Keratinocyte (primary cell): ENCODE measurements at regions not wholly inside any gene's neighbourhood (a gene's known extent, or its start where the extent isn't known, plus 50 kb on each side); places are given as distances from the start of the nearest gene placed in this dataset.

Source experiments
- DNase-seq: peaks from one replicate; pipeline ENCODE4 v3.0.0-alpha.2; 2011; ENCODE audit warnings: low read depth, missing footprints, low spot score
- FAIRE-seq: peaks from 2 replicates; lab custom pipeline; 2011; peaks lifted over from hg19 to GRCh38; lab: Jason Lieb, UNC
- H2AFZ ChIP-seq: 2 replicates; pipeline ENCODE4 v1.6.0; 2012; ENCODE audit warnings: low read length, control low read depth, inconsistent platforms; ENCODE audit not compliant: control insufficient read depth
- H3K27ac ChIP-seq: 2 replicates; pipeline ENCODE4 v1.5.1; 2011; ENCODE audit warnings: low read length; ENCODE audit not compliant: control insufficient read depth, insufficient read depth
- H3K27me3 ChIP-seq: 3 replicates; pipeline ENCODE4 v1.6.0; 2011; ENCODE audit warnings: low read length; ENCODE audit not compliant: control insufficient read depth, insufficient read depth; ENCODE audit errors: extremely low read depth
- H3K36me3 ChIP-seq, 2 experiments: 2 replicates in 1 of 2; 3 replicates in 1 of 2; pipeline ENCODE4 v1.5.1; 2011; ENCODE audit warnings: low read length in 2 of 2, mild to moderate bottlenecking in 1 of 2; ENCODE audit not compliant: control insufficient read depth in 2 of 2, insufficient read depth in 2 of 2; ENCODE audit errors: extremely low read depth in 1 of 2
- H3K4me1 ChIP-seq: 3 replicates; pipeline ENCODE4 v1.5.1; 2011; ENCODE audit warnings: low read length; ENCODE audit not compliant: control insufficient read depth, insufficient read depth; ENCODE audit errors: extremely low read depth
- H3K4me2 ChIP-seq: 3 replicates; pipeline ENCODE4 v1.6.0; 2011; ENCODE audit warnings: low read depth, low read length; ENCODE audit not compliant: control insufficient read depth, insufficient read depth; ENCODE audit errors: extremely low read depth
- H3K4me3 ChIP-seq, 3 experiments: fragments of 200-600 bp in 1 of 3; sonication (generic) in 1 of 3; 2 replicates in 2 of 3; 3 replicates in 1 of 3; pipeline ENCODE4 v1.5.1; 2011 to 2016; ENCODE audit warnings: low read length in 3 of 3, mild to moderate bottlenecking in 3 of 3, control low read depth in 2 of 3, inconsistent platforms in 1 of 3, low read depth in 1 of 3, mixed read lengths in 1 of 3, mixed run types in 1 of 3, moderate library complexity in 1 of 3; ENCODE audit not compliant: control insufficient read depth in 2 of 3, insufficient read depth in 2 of 3; ENCODE audit errors: extremely low read depth in 1 of 3
- H3K79me2 ChIP-seq: 2 replicates; pipeline ENCODE4 v1.6.0; 2012; ENCODE audit warnings: low read length; ENCODE audit not compliant: control insufficient read depth, insufficient read depth
- H3K9ac ChIP-seq: 3 replicates; pipeline ENCODE4 v1.6.0; 2011; ENCODE audit warnings: low read length; ENCODE audit not compliant: control insufficient read depth, insufficient read depth; ENCODE audit errors: extremely low read depth
- H3K9me1 ChIP-seq: 3 replicates; pipeline ENCODE4 v1.6.0; 2011; ENCODE audit warnings: low read length; ENCODE audit not compliant: control insufficient read depth, insufficient read depth; ENCODE audit errors: extremely low read depth
- H3K9me3 ChIP-seq: 2 replicates; pipeline ENCODE4 v1.5.1; 2012; ENCODE audit warnings: low read depth, low read length; ENCODE audit not compliant: control insufficient read depth
- H4K20me1 ChIP-seq: 3 replicates; pipeline ENCODE4 v1.6.0; 2011; ENCODE audit warnings: low read length; ENCODE audit not compliant: control insufficient read depth, insufficient read depth; ENCODE audit errors: extremely low read depth
- EZH2 ChIP-seq: IDR thresholded peaks from one replicate; pipeline ENCODE4 v1.6.1; 2012; ENCODE audit warnings: inconsistent platforms, mild to moderate bottlenecking, low read length, moderate library complexity
- dilution Hi-C: fragments of 300-500 bp; cut with MboI; formaldehyde crosslinking; loops from one replicate; pipeline ENCODE4 v1.7.0; 2020; ENCODE audit warnings: low sequenced_read_pairs; ENCODE audit not compliant: extremely low pct_ligation_motif_present
- TF ChIP-seq, protein P1 (sequence below), 3 experiments: IDR thresholded peaks in 1 of 3; conservative IDR thresholded peaks in 1 of 3; optimal IDR thresholded peaks in 1 of 3; 2 replicates in 2 of 3; 3 replicates in 1 of 3; pipeline versions ENCODE3 to v1.5.1; 2011; ENCODE audit warnings: low read length in 3 of 3, mild to moderate bottlenecking in 3 of 3, moderate library complexity in 2 of 3, control low read depth in 1 of 3, inconsistent platforms in 1 of 3; ENCODE audit not compliant: insufficient read depth in 2 of 3; ENCODE audit errors: extremely low read depth in 1 of 3

DNA sequence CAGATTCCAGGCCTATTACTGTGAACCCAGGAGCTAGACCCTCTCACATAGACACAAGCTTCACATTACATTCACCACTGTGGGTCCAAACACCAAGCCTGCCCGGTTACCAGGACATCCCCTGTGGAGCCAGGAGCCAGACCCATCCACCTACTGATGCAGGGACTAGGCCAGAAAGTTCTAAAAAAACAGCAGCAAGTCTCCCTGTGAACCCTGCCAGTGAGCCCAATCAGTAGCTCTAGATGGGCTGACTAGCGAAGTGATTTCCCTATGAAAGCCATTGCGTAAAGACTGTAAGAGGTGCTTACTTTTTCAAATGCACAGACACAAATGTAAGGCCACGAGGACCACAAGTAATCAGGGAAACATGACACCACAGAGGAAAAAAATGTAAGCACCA, 352.3 kb downstream of the TMEM161B start:
- H3K36me3 ChIP-seq = no peaks in the 10 kb centered on the region
- no peaks in the 10 kb centered on the region for H3K9me3 ChIP-seq
- TF ChIP-seq, protein P1, sequence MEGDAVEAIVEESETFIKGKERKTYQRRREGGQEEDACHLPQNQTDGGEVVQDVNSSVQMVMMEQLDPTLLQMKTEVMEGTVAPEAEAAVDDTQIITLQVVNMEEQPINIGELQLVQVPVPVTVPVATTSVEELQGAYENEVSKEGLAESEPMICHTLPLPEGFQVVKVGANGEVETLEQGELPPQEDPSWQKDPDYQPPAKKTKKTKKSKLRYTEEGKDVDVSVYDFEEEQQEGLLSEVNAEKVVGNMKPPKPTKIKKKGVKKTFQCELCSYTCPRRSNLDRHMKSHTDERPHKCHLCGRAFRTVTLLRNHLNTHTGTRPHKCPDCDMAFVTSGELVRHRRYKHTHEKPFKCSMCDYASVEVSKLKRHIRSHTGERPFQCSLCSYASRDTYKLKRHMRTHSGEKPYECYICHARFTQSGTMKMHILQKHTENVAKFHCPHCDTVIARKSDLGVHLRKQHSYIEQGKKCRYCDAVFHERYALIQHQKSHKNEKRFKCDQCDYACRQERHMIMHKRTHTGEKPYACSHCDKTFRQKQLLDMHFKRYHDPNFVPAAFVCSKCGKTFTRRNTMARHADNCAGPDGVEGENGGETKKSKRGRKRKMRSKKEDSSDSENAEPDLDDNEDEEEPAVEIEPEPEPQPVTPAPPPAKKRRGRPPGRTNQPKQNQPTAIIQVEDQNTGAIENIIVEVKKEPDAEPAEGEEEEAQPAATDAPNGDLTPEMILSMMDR (optimal IDR thresholded peaks at IDR 0.05 in 1 of 3, IDR thresholded peaks at IDR 0.05 in 1 of 3, conservative IDR thresholded peaks at IDR 0.05 in 1 of 3; ENCODE audit: extremely low read depth in 1 of 3, insufficient read depth in 2 of 3, low read length in 3 of 3) = no peak
- TF ChIP-seq EZH2 = no peak
- no peak overlapping the region for H3K27ac ChIP-seq
- FAIRE-seq (no peak), DNase-seq (no peak)
- H3K27me3 ChIP-seq = no peaks in the 10 kb centered on the region
- H3K4me1 ChIP-seq = no peaks in the 10 kb centered on the region
- H4K20me1 ChIP-seq = no peaks in the 10 kb centered on the region
- no peaks in the 10 kb centered on the region for H3K9me1 ChIP-seq
- H3K9ac ChIP-seq = no peak overlapping the region
- no peak overlapping the region for H2AFZ ChIP-seq
- H3K4me3 ChIP-seq = no peak overlapping the region
- no peaks in the 10 kb centered on the region for H3K79me2 ChIP-seq
- dilution Hi-C loops = no loop called here
- no peak overlapping the region for H3K4me2 ChIP-seq

DNA sequence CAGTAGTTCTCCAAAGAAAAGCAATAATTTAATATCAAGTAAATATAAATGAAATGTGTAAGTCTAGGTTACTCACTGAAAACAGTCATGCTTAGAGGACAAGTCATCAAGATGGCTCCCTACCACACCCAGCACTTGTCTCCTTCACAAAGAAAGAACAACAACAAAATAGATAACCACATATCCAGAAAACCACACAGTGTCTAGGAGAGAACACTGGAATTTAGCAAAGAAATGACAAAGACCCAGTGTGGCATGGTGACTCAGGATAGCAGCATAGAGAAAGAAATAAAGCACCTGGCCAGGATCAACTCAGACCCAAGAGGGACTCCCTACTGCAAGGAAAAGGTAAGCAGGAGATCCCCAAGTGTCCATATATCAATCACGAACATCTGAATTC, 356.2 kb downstream of the TMEM161B start:
- H3K36me3 ChIP-seq = no peaks in the 10 kb centered on the region
- no peaks in the 10 kb centered on the region for H4K20me1 ChIP-seq
- no peak overlapping the region for H3K4me2 ChIP-seq
- DNase-seq = no peak
- H3K27me3 ChIP-seq = no peaks in the 10 kb centered on the region
- H3K9ac ChIP-seq = no peak overlapping the region
- TF ChIP-seq, protein P1 (optimal IDR thresholded peaks at IDR 0.05 in 1 of 3, IDR thresholded peaks at IDR 0.05 in 1 of 3, conservative IDR thresholded peaks at IDR 0.05 in 1 of 3; ENCODE audit: extremely low read depth in 1 of 3, insufficient read depth in 2 of 3, low read length in 3 of 3) = no peak
- TF ChIP-seq EZH2 = no peak
- no peak for FAIRE-seq
- no peaks in the 10 kb centered on the region for H3K9me1 ChIP-seq
- no peaks in the 10 kb centered on the region for H3K79me2 ChIP-seq
- H3K4me3 ChIP-seq = no peak overlapping the region
- no peaks in the 10 kb centered on the region for H3K4me1 ChIP-seq
- no peaks in the 10 kb centered on the region for H3K9me3 ChIP-seq
- dilution Hi-C loops = no loop called here
- H2AFZ ChIP-seq = no peak overlapping the region
- no peak overlapping the region for H3K27ac ChIP-seq
